ENCODE measurements at regions not wholly inside any gene's neighbourhood (a gene's known extent, or its start where the extent isn't known, plus 50 kb on each side); places are given as distances from the start of the nearest gene placed in this dataset.

GRCh38 chr20:39294137-39294725, 332.1 kb downstream of the DHX35 start:
- intact Hi-C loops (cut with DNase I), result no loop called here
- H3K27ac ChIP-seq (ENCODE audit: low read depth in 2 of 2, low read length in 2 of 2), result no peak overlapping the region
- H3K4me1 ChIP-seq (ENCODE audit: control insufficient read depth in 2 of 3, insufficient read depth in 2 of 3, low read depth in 1 of 3, low read length in 3 of 3), result no peaks in the 10 kb centered on the region
- no peaks in the 10 kb centered on the region for H3K9me3 ChIP-seq (ENCODE audit: control insufficient read depth in 2 of 3, insufficient read depth in 1 of 3, low read length in 3 of 3)
- H3K27me3 ChIP-seq (ENCODE audit: control insufficient read depth, insufficient read depth, low read length), result no peaks in the 10 kb centered on the region
- TF ChIP-seq, protein P1, sequence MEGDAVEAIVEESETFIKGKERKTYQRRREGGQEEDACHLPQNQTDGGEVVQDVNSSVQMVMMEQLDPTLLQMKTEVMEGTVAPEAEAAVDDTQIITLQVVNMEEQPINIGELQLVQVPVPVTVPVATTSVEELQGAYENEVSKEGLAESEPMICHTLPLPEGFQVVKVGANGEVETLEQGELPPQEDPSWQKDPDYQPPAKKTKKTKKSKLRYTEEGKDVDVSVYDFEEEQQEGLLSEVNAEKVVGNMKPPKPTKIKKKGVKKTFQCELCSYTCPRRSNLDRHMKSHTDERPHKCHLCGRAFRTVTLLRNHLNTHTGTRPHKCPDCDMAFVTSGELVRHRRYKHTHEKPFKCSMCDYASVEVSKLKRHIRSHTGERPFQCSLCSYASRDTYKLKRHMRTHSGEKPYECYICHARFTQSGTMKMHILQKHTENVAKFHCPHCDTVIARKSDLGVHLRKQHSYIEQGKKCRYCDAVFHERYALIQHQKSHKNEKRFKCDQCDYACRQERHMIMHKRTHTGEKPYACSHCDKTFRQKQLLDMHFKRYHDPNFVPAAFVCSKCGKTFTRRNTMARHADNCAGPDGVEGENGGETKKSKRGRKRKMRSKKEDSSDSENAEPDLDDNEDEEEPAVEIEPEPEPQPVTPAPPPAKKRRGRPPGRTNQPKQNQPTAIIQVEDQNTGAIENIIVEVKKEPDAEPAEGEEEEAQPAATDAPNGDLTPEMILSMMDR (IDR thresholded peaks at IDR 0.05; ENCODE audit: borderline replicate concordance, extremely low read depth, insufficient read depth), result no peak
- no peaks in the 10 kb centered on the region for H3K36me3 ChIP-seq (ENCODE audit: control insufficient read depth in 2 of 3, insufficient read depth in 3 of 3, low read length in 3 of 3)
- H3K4me3 ChIP-seq (ENCODE audit: low read length in 3 of 3), result no peak overlapping the region
- FAIRE-seq (no peak), DNase-seq (no peak)
- H3K9ac ChIP-seq (ENCODE audit: low read length in 3 of 3), result no peak overlapping the region

- Histone ChIP-seq H3K9me3 (ENCODE audit: control insufficient read depth in 2 of 3, insufficient read depth in 1 of 3, low read length in 3 of 3) (no peaks in the 10 kb centered on the region), H3K4me1 (ENCODE audit: control insufficient read depth in 2 of 3, insufficient read depth in 2 of 3, low read depth in 1 of 3, low read length in 3 of 3) (no peaks in the 10 kb centered on the region), H3K9ac (ENCODE audit: low read length in 3 of 3) (no peak overlapping the region), H3K27me3 (ENCODE audit: control insufficient read depth, insufficient read depth, low read length) (no peaks in the 10 kb centered on the region), H3K27ac (ENCODE audit: low read depth in 2 of 2, low read length in 2 of 2) (no peak overlapping the region), H3K4me3 (ENCODE audit: low read length in 3 of 3) (no peak overlapping the region), H3K36me3 (ENCODE audit: control insufficient read depth in 2 of 3, insufficient read depth in 3 of 3, low read length in 3 of 3) (no peaks in the 10 kb centered on the region)
- TF ChIP-seq, protein P1 (IDR thresholded peaks at IDR 0.05; ENCODE audit: borderline replicate concordance, extremely low read depth, insufficient read depth), result no peak
- intact Hi-C loops (cut with DNase I), result no loop called here
- no peak for DNase-seq
- FAIRE-seq, result no peak
Measured at GRCh38 chr20:39292193-39292736, 330.1 kb downstream of the DHX35 start.

DNA sequence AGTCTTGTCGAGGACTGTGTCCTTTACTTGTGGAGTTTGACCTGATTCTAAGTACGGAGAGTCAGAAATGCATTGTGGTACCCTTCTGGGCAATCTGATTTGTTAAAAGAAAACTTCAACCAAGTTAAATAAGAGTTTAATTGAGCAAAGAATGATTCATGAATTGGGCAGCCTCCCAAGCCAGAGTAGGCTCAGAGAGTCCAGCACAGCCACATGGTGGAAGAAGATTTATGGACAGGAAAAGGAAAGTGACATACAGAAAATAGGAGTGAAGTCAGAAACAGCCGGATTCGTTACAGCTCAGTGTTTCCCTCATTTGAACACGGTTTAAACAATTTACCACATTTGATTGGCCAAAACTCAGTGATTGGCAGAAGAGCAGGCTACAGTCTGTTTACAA, 329.2 kb downstream of the DHX35 start:
- no peak overlapping the region for H3K9ac ChIP-seq (ENCODE audit: low read length in 3 of 3)
- peak; percentile 71 for FAIRE-seq
- no peaks in the 10 kb centered on the region for H3K4me1 ChIP-seq (ENCODE audit: control insufficient read depth in 2 of 3, insufficient read depth in 2 of 3, low read depth in 1 of 3, low read length in 3 of 3)
- no peak overlapping the region for H3K4me3 ChIP-seq (ENCODE audit: low read length in 3 of 3)
- TF ChIP-seq, protein P1 (IDR thresholded peaks at IDR 0.05; ENCODE audit: borderline replicate concordance, extremely low read depth, insufficient read depth), result no peak
- peak in 1 of 5 donors; percentile 72 for DNase-seq
- H3K36me3 ChIP-seq (ENCODE audit: control insufficient read depth in 2 of 3, insufficient read depth in 3 of 3, low read length in 3 of 3), result no peaks in the 10 kb centered on the region
- no peaks in the 10 kb centered on the region for H3K9me3 ChIP-seq (ENCODE audit: control insufficient read depth in 2 of 3, insufficient read depth in 1 of 3, low read length in 3 of 3)
- H3K27me3 ChIP-seq (ENCODE audit: control insufficient read depth, insufficient read depth, low read length), result no peaks in the 10 kb centered on the region
- intact Hi-C loops (cut with DNase I), result no loop called here
- H3K27ac ChIP-seq (ENCODE audit: low read depth in 2 of 2, low read length in 2 of 2), result no peak overlapping the region

GRCh38 chr20:39290575-39290974, 328.4 kb downstream of the DHX35 start:
- FAIRE-seq (no peak), DNase-seq (no peak)
- Histone ChIP-seq H3K9ac (ENCODE audit: low read length in 3 of 3) (no peak overlapping the region), H3K27ac (ENCODE audit: low read depth in 2 of 2, low read length in 2 of 2) (no peak overlapping the region), H3K4me1 (ENCODE audit: control insufficient read depth in 2 of 3, insufficient read depth in 2 of 3, low read depth in 1 of 3, low read length in 3 of 3) (no peaks in the 10 kb centered on the region), H3K4me3 (ENCODE audit: low read length in 3 of 3) (no peak overlapping the region), H3K27me3 (ENCODE audit: control insufficient read depth, insufficient read depth, low read length) (no peaks in the 10 kb centered on the region), H3K9me3 (ENCODE audit: control insufficient read depth in 2 of 3, insufficient read depth in 1 of 3, low read length in 3 of 3) (no peaks in the 10 kb centered on the region), H3K36me3 (ENCODE audit: control insufficient read depth in 2 of 3, insufficient read depth in 3 of 3, low read length in 3 of 3) (no peaks in the 10 kb centered on the region)
- TF ChIP-seq, protein P1 (IDR thresholded peaks at IDR 0.05; ENCODE audit: borderline replicate concordance, extremely low read depth, insufficient read depth), result no peak
- intact Hi-C loops (cut with DNase I), result no loop called here

All from kidney (tissue), 13 donors.